ENCODE measurements at regions not wholly inside any gene's neighbourhood (a gene's known extent, or its start where the extent isn't known, plus 50 kb on each side); places are given as distances from the start of the nearest gene placed in this dataset.

DNA sequence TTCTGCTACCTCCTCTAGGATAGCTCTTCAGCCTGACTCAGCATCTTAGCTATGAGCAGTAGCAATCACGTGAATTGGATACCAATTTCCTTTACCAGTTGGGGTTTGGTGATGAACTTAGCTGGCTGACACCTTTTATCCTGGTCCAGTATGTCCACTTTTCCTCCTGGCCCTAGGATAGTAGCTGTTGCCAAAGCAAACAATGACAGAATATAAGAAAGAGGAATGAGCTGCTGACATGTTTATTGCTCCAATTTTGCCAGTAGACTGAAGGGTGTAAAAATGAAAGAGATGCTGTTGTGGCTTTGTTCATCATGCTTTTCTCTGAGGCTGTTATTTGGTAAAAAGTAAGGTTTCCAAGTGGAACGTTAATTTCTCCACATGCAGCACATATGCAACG lies 168.3 kb upstream of the JAG1 start:
- no peaks in the 10 kb centered on the region for H3K4me1 Mint-ChIP-seq
- no peak overlapping the region for H3K4me3 Mint-ChIP-seq
- H3K9me3 Mint-ChIP-seq = peaks cover 14% of the 10 kb centered on the region
- no peak for DNase-seq
- no peaks in the 10 kb centered on the region for H3K36me3 Mint-ChIP-seq (ENCODE audit: low read depth)
- no peak overlapping the region for H3K27ac Mint-ChIP-seq
- H3K27me3 Mint-ChIP-seq = no peaks in the 10 kb centered on the region
- CTCF ChIA-PET = interaction anchor here (1.3 kb wide), 1 partner anchor 11 kb away, joined by 3 read pairs; no protein-coding TSS in a partner anchor
- POLR2A ChIA-PET = no interaction called here

DNA sequence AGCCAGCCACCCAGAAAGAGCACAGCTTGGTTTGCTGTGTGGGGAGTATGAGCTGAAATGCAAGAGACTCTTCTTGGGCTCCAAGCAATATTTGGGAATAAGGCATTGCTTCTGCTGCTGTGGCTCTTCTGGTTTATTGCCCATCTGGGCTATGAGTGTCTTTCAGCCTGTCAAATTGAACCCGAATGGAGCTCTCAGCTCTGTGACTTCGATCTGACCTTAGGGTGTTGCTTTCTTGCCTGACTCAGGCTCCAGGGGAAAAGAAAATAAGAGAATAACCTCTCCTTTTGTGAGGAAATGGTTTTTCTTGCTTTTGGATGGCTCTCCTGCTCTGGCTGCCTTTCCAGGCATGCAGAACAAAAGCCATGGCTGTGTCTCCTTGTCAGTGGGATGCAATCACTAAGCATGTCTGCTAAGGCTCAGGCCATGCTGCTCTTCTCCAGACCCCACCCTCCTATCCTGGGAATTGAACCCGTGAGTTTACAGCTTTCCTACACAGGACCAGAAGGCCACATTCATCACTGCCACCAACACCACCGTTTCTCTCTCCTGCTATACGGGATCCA lies 169.4 kb upstream of the JAG1 start:
- Mint-ChIP-seq H3K4me1 (no peaks in the 10 kb centered on the region), H3K36me3 (ENCODE audit: low read depth) (no peaks in the 10 kb centered on the region), H3K27ac (no peak overlapping the region), H3K4me3 (no peak overlapping the region), H3K27me3 (no peaks in the 10 kb centered on the region), H3K9me3 (peaks cover 14% of the 10 kb centered on the region)
- CTCF ChIA-PET = interaction anchor here (1.3 kb wide), 1 partner anchor 10 kb away, joined by 3 read pairs; no protein-coding TSS in a partner anchor
- no peak for DNase-seq
- POLR2A ChIA-PET = no interaction called here

DNA sequence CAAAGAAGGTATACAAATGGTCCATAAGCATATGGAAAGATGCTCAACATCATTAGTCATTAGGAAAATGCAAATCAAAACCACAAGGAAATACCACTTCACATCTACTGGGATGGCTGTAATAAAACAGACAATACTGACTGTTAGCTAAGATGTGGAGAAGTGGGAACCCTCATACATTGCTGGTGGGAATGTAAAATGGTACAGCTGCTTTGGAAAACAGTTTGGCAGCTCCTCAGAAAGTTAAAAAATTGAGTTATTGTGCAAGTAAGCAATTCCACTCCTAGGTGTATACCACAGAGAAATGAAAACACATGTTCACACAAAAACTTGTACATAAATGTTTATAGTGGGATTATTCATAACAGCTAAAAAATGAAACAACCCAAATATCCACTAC lies 173.0 kb upstream of the JAG1 start:
- ChIA-PET CTCF (no interaction called here), POLR2A (no interaction called here)
- H3K36me3 Mint-ChIP-seq (ENCODE audit: low read depth) = no peaks in the 10 kb centered on the region
- no peak overlapping the region for H3K27ac Mint-ChIP-seq
- no peaks in the 10 kb centered on the region for H3K27me3 Mint-ChIP-seq
- no peak overlapping the region for H3K4me3 Mint-ChIP-seq
- DNase-seq = no peak
- no peaks in the 10 kb centered on the region for H3K4me1 Mint-ChIP-seq
- H3K9me3 Mint-ChIP-seq = peaks cover 7% of the 10 kb centered on the region

DNA sequence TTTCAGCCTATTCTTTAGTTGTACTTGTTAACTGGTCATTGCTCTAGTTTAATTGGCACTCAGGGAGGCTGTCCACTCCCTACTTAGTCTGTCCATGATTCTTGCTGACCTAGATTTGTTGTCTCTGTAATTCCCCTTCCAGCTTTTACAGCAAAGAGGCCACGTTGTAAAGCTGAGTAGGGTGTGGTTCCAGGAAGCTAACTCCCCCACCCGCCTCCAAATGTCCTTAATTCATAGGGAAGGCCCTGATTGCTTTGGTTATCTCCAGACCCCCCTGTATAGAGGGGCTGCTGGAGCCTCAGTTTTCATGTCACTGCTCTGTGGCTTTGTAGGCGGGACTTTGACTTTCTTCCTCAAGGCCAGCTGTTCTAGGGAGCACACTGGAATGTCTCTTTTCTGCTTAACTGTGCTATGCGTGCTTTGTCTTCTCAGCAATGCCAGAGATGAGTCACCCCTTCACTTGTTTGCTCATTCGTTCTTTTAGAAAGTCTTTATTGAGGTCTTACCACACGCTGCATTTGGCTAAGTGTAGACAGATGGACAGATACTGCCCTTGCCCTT lies 175.1 kb upstream of the JAG1 start:
- Mint-ChIP-seq H3K9me3 (no peaks in the 10 kb centered on the region), H3K36me3 (ENCODE audit: low read depth) (no peaks in the 10 kb centered on the region), H3K4me1 (no peaks in the 10 kb centered on the region), H3K27me3 (no peaks in the 10 kb centered on the region), H3K4me3 (no peak overlapping the region), H3K27ac (no peak overlapping the region)
- no peak for DNase-seq
- ChIA-PET POLR2A (no interaction called here), CTCF (no interaction called here)

DNA sequence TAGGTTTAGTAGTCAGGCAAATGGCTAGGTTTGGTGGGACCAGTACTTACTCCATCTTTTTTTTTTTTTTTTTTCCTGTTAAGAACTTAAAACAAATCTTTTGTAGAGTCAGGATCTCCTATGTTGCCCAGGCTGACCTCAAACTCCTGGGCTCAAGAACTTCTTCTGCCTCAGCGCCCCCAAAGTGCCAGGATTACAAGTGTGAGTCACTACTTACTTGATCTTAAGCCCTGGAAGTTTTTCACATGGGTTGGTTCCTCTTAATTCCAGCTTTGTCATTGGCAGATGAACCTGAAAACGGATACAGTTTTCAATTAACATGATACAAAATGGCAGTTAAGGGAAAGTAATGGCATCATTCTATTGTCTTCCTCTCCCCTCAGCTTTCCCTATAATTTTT lies 179.4 kb upstream of the JAG1 start:
- H3K27me3 Mint-ChIP-seq = no peaks in the 10 kb centered on the region
- no peak overlapping the region for H3K4me3 Mint-ChIP-seq
- POLR2A ChIA-PET = no interaction called here

DNA sequence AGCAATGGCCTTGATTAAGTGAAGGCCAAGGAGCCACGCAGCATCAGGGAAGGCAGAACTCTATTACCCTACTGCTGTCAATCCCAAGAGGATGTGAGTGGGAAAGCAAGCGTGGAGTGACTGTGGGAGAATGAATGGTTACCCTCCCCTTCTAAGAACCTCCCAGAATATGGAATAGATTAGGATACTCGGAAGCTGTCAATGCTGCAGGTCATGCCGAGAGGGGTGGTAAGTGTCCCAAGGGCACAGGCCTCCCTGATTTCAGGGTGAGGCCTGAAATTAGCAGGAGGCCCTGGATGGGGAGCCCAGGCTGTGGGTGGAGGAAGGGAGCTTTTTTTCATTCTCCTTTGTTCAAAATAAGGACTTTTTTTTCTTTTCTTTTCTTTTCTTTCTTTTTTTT lies 179.9 kb upstream of the JAG1 start:
- Mint-ChIP-seq H3K4me3 (no peak overlapping the region), H3K27ac (no peak overlapping the region), H3K4me1 (no peaks in the 10 kb centered on the region), H3K9me3 (no peaks in the 10 kb centered on the region), H3K27me3 (no peaks in the 10 kb centered on the region), H3K36me3 (ENCODE audit: low read depth) (no peaks in the 10 kb centered on the region)
- POLR2A ChIA-PET = no interaction called here
- DNase-seq = no peak
- CTCF ChIA-PET = interaction anchor here (1.5 kb wide), 1 partner anchor 11 kb away, joined by 3 read pairs; no protein-coding TSS in a partner anchor

More for the DNA sequence above, 179.4 kb upstream of the JAG1 start:
- H3K27ac Mint-ChIP-seq = no peak overlapping the region
- DNase-seq = no peak
- H3K9me3 Mint-ChIP-seq = no peaks in the 10 kb centered on the region
- CTCF ChIA-PET = interaction anchor here (1.5 kb wide), 1 partner anchor 11 kb away, joined by 3 read pairs; no protein-coding TSS in a partner anchor
- no peaks in the 10 kb centered on the region for H3K4me1 Mint-ChIP-seq
- no peaks in the 10 kb centered on the region for H3K36me3 Mint-ChIP-seq (ENCODE audit: low read depth)

DNA sequence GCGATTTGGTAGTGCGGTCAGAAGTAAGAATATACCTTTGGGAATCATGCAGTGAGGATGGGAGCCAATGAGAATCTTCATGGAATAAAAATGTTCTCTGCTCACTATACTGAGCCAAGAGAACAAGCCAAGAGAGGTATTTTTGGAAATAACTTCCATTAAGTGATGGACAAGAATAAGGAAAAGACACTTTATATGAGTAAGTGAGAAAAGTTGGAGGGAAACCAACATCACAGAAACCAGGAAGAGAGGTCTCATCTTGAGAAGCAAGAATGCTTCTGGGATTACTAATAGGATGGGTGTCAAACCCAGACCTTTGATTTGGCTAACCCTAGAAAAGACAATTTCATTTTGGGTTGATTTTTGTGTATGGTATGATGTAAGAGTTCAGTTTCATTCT lies 181.2 kb upstream of the JAG1 start:
- no peaks in the 10 kb centered on the region for H3K9me3 Mint-ChIP-seq
- H3K4me1 Mint-ChIP-seq = no peaks in the 10 kb centered on the region
- no peaks in the 10 kb centered on the region for H3K36me3 Mint-ChIP-seq (ENCODE audit: low read depth)
- no peaks in the 10 kb centered on the region for H3K27me3 Mint-ChIP-seq
- POLR2A ChIA-PET = no interaction called here
- no peak overlapping the region for H3K27ac Mint-ChIP-seq
- no peak for DNase-seq
- CTCF ChIA-PET = no interaction called here
- no peak overlapping the region for H3K4me3 Mint-ChIP-seq

DNA sequence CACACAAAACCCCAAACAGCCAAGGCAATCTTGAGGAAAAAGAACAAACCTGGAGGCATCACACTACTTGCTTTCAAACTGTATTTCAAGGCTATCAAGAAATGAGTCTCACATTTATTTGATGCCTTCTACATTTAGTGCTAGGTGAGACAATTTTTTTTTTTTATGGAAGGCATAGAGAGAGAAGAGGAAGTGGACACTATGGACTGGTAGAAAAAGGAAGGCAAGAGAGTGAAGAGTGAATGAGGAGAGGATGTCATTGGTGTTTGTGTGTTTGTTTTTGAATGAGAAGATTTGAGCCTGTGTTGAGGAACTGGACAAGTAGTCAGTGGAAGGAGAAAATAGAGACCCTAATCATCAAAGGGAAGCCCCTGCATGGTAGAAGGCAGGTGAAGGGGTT lies 182.0 kb upstream of the JAG1 start:
- H3K27me3 Mint-ChIP-seq = no peaks in the 10 kb centered on the region

DNA sequence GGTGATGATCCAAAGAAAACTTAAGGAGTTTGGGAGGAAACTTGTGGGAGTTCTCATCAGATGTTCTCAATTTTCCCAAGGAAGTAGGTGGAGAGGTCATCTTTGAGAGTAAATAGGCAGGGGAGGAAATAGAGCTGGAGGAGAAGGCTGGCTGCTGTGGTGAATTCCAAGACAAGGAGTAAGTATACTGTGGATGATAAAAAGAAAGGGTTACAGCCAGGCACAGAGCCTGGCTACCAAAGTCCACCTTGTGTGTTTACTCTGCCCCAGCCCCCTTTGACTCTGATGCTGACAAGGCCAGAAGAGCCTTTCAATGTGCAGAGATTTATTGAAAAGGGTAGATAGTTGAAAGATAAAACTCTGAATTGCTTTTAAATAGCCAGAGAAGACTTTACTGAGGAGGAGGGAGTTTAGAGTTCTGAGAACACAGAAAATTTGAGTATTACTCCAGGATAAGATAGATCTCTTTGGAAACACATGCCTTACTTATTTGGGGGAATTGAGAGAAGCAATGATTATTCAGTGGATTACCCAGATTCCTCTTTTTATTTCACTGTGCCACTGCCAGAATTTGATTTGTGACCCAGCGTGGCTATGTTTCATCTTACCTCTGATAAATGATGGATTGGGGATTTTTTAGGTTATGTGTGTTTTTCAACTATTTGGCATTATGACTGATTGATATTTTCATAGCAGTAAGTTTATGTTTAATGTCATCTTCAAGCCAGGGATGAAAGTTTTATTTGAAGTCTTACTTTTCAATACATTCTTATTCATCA lies 182.6 kb upstream of the JAG1 start:
- H3K27me3 Mint-ChIP-seq = no peaks in the 10 kb centered on the region
- POLR2A ChIA-PET = no interaction called here
- no peaks in the 10 kb centered on the region for H3K36me3 Mint-ChIP-seq (ENCODE audit: low read depth)

More for the DNA sequence above, 182.0 kb upstream of the JAG1 start:
- H3K4me1 Mint-ChIP-seq = no peaks in the 10 kb centered on the region
- ChIA-PET POLR2A (no interaction called here), CTCF (no interaction called here)
- H3K4me3 Mint-ChIP-seq = no peak overlapping the region
- no peaks in the 10 kb centered on the region for H3K9me3 Mint-ChIP-seq
- no peak for DNase-seq
- H3K27ac Mint-ChIP-seq = no peak overlapping the region
- no peaks in the 10 kb centered on the region for H3K36me3 Mint-ChIP-seq (ENCODE audit: low read depth)

DNA sequence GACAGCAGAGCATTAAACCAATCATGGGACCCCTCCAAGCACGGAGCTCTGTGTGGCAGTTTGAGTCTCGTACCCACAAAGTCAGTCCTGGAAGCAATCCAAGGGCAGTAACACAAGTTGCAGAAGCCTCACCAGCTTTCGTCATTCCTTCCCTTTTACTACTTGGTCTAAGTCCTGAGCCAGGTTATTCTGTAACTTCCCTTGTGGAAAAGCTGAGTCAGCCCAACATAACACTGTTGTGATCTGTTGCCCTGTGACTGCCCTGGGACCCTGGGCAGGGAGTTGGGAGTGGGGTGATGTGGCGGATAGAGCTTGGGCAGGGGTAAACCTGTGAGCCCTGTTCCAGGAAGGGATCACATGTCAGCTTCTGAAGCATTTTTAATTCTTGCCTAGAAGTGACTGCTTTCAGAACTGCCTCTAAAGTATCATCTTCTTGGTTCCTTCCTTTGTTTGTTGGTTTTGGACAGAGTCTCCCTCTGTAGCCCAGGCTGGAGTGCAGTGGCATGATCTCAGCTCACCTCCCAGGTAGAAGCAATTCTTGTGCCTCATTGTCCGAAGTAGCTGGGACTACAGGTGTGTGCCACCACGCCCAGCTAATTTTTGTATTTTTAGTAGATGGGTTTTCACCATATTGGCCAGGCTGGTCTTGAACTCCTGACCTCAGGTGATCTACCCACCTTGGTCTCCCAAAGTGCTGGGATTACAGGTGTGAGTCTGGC lies 183.7 kb upstream of the JAG1 start:
- Mint-ChIP-seq H3K4me1 (no peaks in the 10 kb centered on the region), H3K27me3 (no peaks in the 10 kb centered on the region), H3K9me3 (no peaks in the 10 kb centered on the region), H3K4me3 (no peak overlapping the region), H3K27ac (no peak overlapping the region), H3K36me3 (ENCODE audit: low read depth) (no peaks in the 10 kb centered on the region)
- DNase-seq = no peak
- ChIA-PET CTCF (no interaction called here), POLR2A (no interaction called here)

More for the DNA sequence above, 182.6 kb upstream of the JAG1 start:
- no peak overlapping the region for H3K27ac Mint-ChIP-seq
- no peaks in the 10 kb centered on the region for H3K9me3 Mint-ChIP-seq
- no peak overlapping the region for H3K4me3 Mint-ChIP-seq
- no peak for DNase-seq
- CTCF ChIA-PET = no interaction called here
- H3K4me1 Mint-ChIP-seq = no peaks in the 10 kb centered on the region

DNA sequence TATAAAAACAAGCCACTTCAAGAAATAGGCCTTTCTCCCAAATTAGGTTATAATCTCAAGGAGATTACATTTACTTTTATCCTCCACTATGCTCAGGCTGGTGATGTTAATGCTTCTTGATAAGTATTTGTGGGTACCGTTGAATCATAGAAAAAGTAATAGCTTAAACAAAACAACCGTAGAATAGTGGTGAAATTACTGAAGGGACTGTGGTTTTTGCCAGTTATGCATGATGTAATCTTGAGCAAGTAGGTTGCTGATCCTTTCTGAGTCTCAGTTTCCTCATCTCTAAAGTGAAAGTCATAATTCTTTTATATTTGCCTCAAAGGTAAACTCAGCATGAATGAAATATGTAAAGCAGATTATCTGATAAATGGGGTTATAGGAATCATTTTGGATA lies 187.3 kb upstream of the JAG1 start:
- Mint-ChIP-seq H3K27ac (no peak overlapping the region), H3K4me1 (no peaks in the 10 kb centered on the region), H3K4me3 (no peak overlapping the region), H3K36me3 (ENCODE audit: low read depth) (no peaks in the 10 kb centered on the region), H3K27me3 (no peaks in the 10 kb centered on the region), H3K9me3 (no peaks in the 10 kb centered on the region)
- ChIA-PET CTCF (no interaction called here), POLR2A (no interaction called here)
- no peak for DNase-seq

DNA sequence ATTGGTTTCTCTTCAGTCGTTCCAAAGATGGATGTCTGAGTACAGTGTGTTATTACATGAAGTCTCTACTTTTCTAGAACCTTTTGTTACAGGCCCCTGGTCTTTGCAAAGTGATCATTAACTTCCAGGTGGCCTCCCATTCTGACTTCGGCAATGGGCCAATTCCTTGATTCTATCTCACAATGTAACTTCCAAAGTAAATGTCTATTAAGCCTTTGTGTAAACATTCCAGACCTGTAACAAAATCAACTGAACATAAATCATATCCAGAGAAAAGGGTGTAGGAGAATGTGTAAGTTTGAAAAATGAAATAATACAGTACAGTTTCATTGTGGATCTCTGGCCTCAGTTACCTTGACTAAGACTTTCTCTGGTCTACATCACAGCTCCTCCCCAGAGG lies 187.8 kb upstream of the JAG1 start:
- no peaks in the 10 kb centered on the region for H3K27me3 Mint-ChIP-seq
- DNase-seq = no peak
- H3K36me3 Mint-ChIP-seq (ENCODE audit: low read depth) = no peaks in the 10 kb centered on the region
- no peaks in the 10 kb centered on the region for H3K4me1 Mint-ChIP-seq
- no peaks in the 10 kb centered on the region for H3K9me3 Mint-ChIP-seq
- CTCF ChIA-PET = no interaction called here
- no peak overlapping the region for H3K4me3 Mint-ChIP-seq
- POLR2A ChIA-PET = no interaction called here
- H3K27ac Mint-ChIP-seq = no peak overlapping the region

DNA sequence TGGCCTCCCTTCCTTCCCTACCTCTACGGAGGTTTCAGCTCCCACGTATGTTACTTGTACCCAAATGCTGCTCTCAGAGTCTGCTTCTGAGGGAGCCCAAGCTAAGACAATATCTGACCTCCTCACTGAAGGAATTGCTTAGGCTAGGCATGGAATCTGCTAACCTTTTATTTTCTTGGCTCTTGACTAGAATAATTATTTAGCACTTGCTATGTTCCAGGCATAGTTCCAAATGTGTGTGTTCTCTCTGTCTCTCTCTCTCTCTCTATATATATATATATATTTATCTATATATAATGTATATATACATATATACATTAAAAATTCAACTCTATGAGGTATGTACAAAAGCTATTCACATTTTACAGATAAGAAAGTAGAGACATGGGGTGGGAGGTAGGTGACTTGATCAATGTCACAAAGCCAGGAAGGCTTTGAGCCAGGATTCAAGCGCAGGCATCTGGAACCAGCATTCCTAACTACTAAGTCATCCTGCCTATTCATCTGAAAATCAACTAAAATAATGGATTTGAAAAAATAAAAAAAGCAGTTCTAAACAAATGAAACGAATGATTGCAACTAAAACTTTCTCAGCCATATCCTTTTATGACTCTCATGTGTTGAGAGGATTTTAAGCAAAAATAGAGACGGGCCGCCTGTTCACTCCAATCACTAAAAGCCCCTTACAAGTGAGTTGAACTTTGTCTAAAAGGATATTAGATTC lies 189.7 kb upstream of the JAG1 start:
- no peaks in the 10 kb centered on the region for H3K4me1 Mint-ChIP-seq
- ChIA-PET CTCF (no interaction called here), POLR2A (no interaction called here)
- no peak overlapping the region for H3K27ac Mint-ChIP-seq
- DNase-seq = no peak
- no peaks in the 10 kb centered on the region for H3K27me3 Mint-ChIP-seq
- no peaks in the 10 kb centered on the region for H3K36me3 Mint-ChIP-seq (ENCODE audit: low read depth)
- H3K9me3 Mint-ChIP-seq = no peaks in the 10 kb centered on the region
- no peak overlapping the region for H3K4me3 Mint-ChIP-seq

Measured in activated CD4-positive, alpha-beta T cell treated with anti-CD3 and anti-CD28 coated beads, Interleukin-2, amount 10 ng/mL, durations not matched to agents 7 days and 5 days (primary cell).